ENCODE measurements at regions not wholly inside any gene's neighbourhood (a gene's known extent, or its start where the extent isn't known, plus 50 kb on each side); places are given as distances from the start of the nearest gene placed in this dataset.
"Not testable (repeated sequence)": the region's sequence is repeated elsewhere in the genome, so short reads cannot be mapped to it uniquely, and the experiment has no call there.

- no peak for ATAC-seq
- DNase-seq = no peak
- intact Hi-C loops (cut with DNase I, micrococcal nuclease) = loop anchor here in 1 of 2 donors (5.0 to 10.0 kb wide), 2 partner anchors 285 to 393 kb away; partner anchors contain the start of gene ITGA8
Observed at GRCh38 chr10:15432266-15432665, 61.2 kb upstream of the FAM171A1 start.

- DNase-seq (no peak), ATAC-seq (no peak)
- intact Hi-C loops (cut with DNase I, micrococcal nuclease) = loop anchor here in 1 of 2 donors (5.0 to 10.0 kb wide), 2 partner anchors 286 to 394 kb away; partner anchors contain the start of gene ITGA8
Observed at GRCh38 chr10:15430969-15431771, 60.1 kb upstream of the FAM171A1 start.

- intact Hi-C loops (cut with DNase I, micrococcal nuclease) = no loop called here
- no peak for DNase-seq
- ATAC-seq = no peak
Observed at GRCh38 chr10:15428681-15429080, 57.6 kb upstream of the FAM171A1 start.

- intact Hi-C loops (cut with DNase I, micrococcal nuclease) = no loop called here
Observed at GRCh38 chr10:15427843-15428414, 56.8 kb upstream of the FAM171A1 start.

GRCh38 chr10:15426558-15426957, 55.5 kb upstream of the FAM171A1 start:
- ATAC-seq (no peak), DNase-seq (no peak)
- intact Hi-C loops (cut with DNase I, micrococcal nuclease) = no loop called here

More at GRCh38 chr10:15427843-15428414, 56.8 kb upstream of the FAM171A1 start:
- DNase-seq (no peak), ATAC-seq (peak; percentile 56)

- intact Hi-C loops (cut with DNase I, micrococcal nuclease) = no loop called here
- ATAC-seq = no peak
- no peak for DNase-seq
Observed at GRCh38 chr10:15426115-15426514, 55.0 kb upstream of the FAM171A1 start.

- intact Hi-C loops (cut with DNase I, micrococcal nuclease); DNase-seq; ATAC-seq: not testable (repeated sequence)
Observed at GRCh38 chr10:15421875-15422274, 50.8 kb upstream of the FAM171A1 start.
